ENCODE measurements at regions not wholly inside any gene's neighbourhood (a gene's known extent, or its start where the extent isn't known, plus 50 kb on each side); places are given as distances from the start of the nearest gene placed in this dataset.

DNA sequence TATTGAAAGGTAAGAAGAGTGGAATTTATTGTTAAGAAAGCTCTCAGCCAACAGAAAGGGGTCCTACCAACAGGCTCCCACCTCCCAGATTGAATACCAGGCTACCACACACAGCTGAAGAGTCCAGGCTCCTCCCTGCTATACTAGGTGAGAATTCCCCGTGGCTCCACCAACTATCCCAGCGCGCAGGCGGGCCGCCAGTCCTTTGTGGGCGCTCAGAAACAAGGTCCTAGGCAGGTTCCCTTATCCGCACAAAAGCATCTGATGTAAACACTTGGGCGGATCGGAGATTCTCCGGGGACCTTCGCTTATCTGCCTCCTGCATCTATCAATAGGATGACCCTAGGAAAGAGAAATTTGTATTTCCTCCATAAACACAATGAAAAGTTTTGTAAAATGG lies 423.9 kb upstream of the ADGRL4 start:
- TF ChIP-seq TCF12 (IDR thresholded peaks at IDR 0.05; ENCODE audit: low read depth) (no peak), ZBTB7A (IDR thresholded peaks at IDR 0.05; ENCODE audit: low read depth) (no peak), CEBPB (IDR thresholded peaks at IDR 0.05) (no peak), FOXM1 (IDR thresholded peaks at IDR 0.05; ENCODE audit: borderline replicate concordance, low read depth) (no peak), EGR1 (IDR thresholded peaks at IDR 0.05) (no peak), EP300 (IDR thresholded peaks at IDR 0.05; ENCODE audit: borderline replicate concordance) (no peak), TEAD4 (IDR thresholded peaks at IDR 0.05) (no peak), NFIC (IDR thresholded peaks at IDR 0.05) (no peak), TAF1 (IDR thresholded peaks at IDR 0.05; ENCODE audit: low read depth) (no peak), MAX (IDR thresholded peaks at IDR 0.05) (no peak), YY1 (IDR thresholded peaks at IDR 0.05; ENCODE audit: low read depth) (no peak), USF1 (IDR thresholded peaks at IDR 0.05) (no peak), CREB1 (IDR thresholded peaks at IDR 0.05; ENCODE audit: low read depth) (no peak), RAD21 (IDR thresholded peaks at IDR 0.05; ENCODE audit: low read depth) (no peak)
- TF ChIP-seq, protein P1, sequence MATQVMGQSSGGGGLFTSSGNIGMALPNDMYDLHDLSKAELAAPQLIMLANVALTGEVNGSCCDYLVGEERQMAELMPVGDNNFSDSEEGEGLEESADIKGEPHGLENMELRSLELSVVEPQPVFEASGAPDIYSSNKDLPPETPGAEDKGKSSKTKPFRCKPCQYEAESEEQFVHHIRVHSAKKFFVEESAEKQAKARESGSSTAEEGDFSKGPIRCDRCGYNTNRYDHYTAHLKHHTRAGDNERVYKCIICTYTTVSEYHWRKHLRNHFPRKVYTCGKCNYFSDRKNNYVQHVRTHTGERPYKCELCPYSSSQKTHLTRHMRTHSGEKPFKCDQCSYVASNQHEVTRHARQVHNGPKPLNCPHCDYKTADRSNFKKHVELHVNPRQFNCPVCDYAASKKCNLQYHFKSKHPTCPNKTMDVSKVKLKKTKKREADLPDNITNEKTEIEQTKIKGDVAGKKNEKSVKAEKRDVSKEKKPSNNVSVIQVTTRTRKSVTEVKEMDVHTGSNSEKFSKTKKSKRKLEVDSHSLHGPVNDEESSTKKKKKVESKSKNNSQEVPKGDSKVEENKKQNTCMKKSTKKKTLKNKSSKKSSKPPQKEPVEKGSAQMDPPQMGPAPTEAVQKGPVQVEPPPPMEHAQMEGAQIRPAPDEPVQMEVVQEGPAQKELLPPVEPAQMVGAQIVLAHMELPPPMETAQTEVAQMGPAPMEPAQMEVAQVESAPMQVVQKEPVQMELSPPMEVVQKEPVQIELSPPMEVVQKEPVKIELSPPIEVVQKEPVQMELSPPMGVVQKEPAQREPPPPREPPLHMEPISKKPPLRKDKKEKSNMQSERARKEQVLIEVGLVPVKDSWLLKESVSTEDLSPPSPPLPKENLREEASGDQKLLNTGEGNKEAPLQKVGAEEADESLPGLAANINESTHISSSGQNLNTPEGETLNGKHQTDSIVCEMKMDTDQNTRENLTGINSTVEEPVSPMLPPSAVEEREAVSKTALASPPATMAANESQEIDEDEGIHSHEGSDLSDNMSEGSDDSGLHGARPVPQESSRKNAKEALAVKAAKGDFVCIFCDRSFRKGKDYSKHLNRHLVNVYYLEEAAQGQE (IDR thresholded peaks at IDR 0.05; ENCODE audit: low read depth) = no peak

DNA sequence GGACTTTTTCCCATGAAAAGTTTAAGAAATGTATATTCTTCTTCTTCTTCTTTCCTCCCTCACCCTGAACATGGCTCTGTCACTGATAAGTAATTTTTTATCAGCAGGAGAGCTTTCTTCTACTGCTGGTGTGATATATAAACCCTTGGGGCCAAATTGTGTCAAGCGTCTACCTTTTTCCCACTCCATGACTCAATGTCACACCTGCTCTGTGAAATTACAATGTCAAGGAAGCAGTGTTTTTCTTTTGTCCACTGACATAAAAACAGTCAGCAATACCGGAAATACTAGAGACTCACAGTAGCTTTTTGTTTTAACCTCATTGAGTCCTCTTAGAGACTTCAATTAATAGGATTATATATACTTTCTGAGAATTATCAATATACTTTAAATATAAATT lies 416.2 kb upstream of the ADGRL4 start:
- TF ChIP-seq YY1 (IDR thresholded peaks at IDR 0.05; ENCODE audit: low read depth) (no peak), CEBPB (IDR thresholded peaks at IDR 0.05) (no peak), TEAD4 (IDR thresholded peaks at IDR 0.05) (no peak), FOXM1 (IDR thresholded peaks at IDR 0.05; ENCODE audit: borderline replicate concordance, low read depth) (no peak), TAF1 (IDR thresholded peaks at IDR 0.05; ENCODE audit: low read depth) (no peak), USF1 (IDR thresholded peaks at IDR 0.05) (no peak), EP300 (IDR thresholded peaks at IDR 0.05; ENCODE audit: borderline replicate concordance) (no peak), EGR1 (IDR thresholded peaks at IDR 0.05) (no peak), RAD21 (IDR thresholded peaks at IDR 0.05; ENCODE audit: low read depth) (no peak), ZBTB7A (IDR thresholded peaks at IDR 0.05; ENCODE audit: low read depth) (no peak), CREB1 (IDR thresholded peaks at IDR 0.05; ENCODE audit: low read depth) (no peak), MAX (IDR thresholded peaks at IDR 0.05) (no peak), NFIC (IDR thresholded peaks at IDR 0.05) (no peak), TCF12 (IDR thresholded peaks at IDR 0.05; ENCODE audit: low read depth) (no peak)
- TF ChIP-seq, protein P1 (IDR thresholded peaks at IDR 0.05; ENCODE audit: low read depth) = no peak

DNA sequence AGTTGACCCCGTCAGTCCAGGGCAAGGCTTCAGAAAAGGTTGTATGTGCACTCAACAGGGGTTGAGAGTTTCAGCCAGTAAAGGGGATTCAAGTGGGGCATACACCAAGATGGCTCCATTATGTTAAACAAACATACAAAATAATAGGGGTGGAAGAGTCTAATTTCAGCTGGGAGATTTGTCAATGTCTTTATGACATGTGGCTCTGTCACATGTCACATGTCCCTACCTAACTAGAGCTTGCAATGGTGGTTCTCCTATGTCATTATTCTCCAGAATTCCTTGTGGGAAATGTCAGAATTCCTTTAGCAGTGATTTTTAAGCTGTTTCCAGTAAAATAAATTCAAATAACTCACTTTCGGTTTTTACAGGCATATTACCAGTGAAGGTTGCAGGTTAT lies 392.0 kb upstream of the ADGRL4 start:
- TF ChIP-seq TCF12 (IDR thresholded peaks at IDR 0.05; ENCODE audit: low read depth) = no peak

DNA sequence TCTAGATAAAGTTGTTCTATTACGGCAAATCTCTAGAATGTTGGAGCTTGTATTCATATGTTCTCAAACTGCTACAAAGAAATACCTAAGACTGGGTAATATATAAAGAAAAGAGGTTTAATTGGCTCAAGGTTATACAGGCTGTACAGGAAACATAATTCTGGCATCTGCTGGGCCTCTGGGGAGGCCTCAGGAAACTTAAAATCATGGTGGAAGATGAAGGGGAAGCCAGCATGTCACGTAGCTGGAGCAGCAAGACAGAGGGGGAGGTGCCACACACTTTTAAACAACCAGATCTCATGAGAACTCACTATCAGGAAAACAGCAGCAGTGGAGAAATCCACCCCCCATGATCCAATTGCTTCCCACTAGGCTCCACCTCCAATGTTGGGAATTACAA lies 390.4 kb upstream of the ADGRL4 start:
- no peak for TF ChIP-seq TAF1 (IDR thresholded peaks at IDR 0.05; ENCODE audit: low read depth)
- TF ChIP-seq EP300 (IDR thresholded peaks at IDR 0.05; ENCODE audit: borderline replicate concordance) = no peak
- TF ChIP-seq EGR1 (IDR thresholded peaks at IDR 0.05) = no peak
- TF ChIP-seq RAD21 (IDR thresholded peaks at IDR 0.05; ENCODE audit: low read depth) = no peak
- TF ChIP-seq YY1 (IDR thresholded peaks at IDR 0.05; ENCODE audit: low read depth) = no peak
- no peak for TF ChIP-seq NFIC (IDR thresholded peaks at IDR 0.05)
- TF ChIP-seq TEAD4 (IDR thresholded peaks at IDR 0.05) = no peak
- TF ChIP-seq USF1 (IDR thresholded peaks at IDR 0.05) = no peak

DNA sequence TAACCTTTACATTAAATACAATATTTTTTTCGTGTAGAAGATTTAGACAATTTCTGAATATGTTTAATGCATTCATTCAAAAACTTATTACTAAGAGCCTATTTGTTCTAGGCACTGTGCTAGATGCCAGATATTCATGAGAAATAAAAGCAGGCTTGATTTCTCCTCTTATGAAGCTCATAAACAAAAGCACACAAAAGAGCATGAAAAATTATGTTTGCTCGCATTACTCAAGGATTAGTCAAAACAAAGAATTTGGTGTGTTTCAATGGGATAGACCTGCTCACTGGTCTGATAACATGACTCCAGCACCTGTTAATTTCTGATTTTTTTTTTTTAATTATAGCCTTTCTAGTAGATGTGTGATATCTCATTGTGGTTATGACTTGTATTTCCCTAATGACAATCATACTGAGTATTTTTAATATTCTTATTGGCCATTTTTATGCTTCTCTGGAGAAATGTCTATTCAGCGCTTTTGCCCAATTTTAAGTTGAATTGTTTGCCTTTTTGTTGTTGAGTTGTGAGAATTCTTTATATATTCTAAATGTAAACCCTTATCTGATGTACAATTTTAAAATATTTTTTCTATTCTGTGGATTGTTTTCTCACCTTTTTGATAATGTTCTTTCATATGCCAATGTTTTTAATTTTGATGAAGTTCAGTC lies 382.3 kb upstream of the ADGRL4 start:
- TF ChIP-seq USF1 (IDR thresholded peaks at IDR 0.05) (no peak), EGR1 (IDR thresholded peaks at IDR 0.05) (no peak), TCF12 (IDR thresholded peaks at IDR 0.05; ENCODE audit: low read depth) (no peak)
